Activated CD4-positive, alpha-beta memory T cell treated with anti-CD3 and anti-CD28 coated beads for 36 hours (primary cell): ENCODE measurements at regions not wholly inside any gene's neighbourhood (a gene's known extent, or its start where the extent isn't known, plus 50 kb on each side); places are given as distances from the start of the nearest gene placed in this dataset.

Experiments
- CTCF ChIA-PET: fragments of 350-600 bp; sonication (Branson Sonifier 250); formaldehyde crosslinking; loops from one replicate; lab custom pipeline; 2021; ENCODE audit warnings: antibody characterized with exemption, inconsistent platforms; lab: Charles Lee
- POLR2A ChIA-PET: fragments of 350-600 bp; sonication (Branson Sonifier 250); formaldehyde crosslinking; loops from one replicate; lab custom pipeline; 2021; ENCODE audit warnings: antibody characterized with exemption; lab: Charles Lee
- DNase-seq: peaks from one replicate; pipeline ENCODE4 v3.0.0-alpha.2; 2020
- H3K27ac Mint-ChIP-seq: one replicate; pipeline ENCODE4 v1.8.0; 2021; ENCODE audit warnings: mixed read lengths
- H3K27me3 Mint-ChIP-seq: one replicate; pipeline ENCODE4 v1.8.0; 2021; ENCODE audit warnings: mixed read lengths
- H3K36me3 Mint-ChIP-seq: one replicate; pipeline ENCODE4 v1.8.0; 2021; ENCODE audit warnings: mixed read lengths
- H3K4me1 Mint-ChIP-seq: one replicate; pipeline ENCODE4 v1.8.0; 2021; ENCODE audit warnings: low read depth, mixed read lengths
- H3K4me3 Mint-ChIP-seq: one replicate; pipeline ENCODE4 v1.8.0; 2021; ENCODE audit warnings: mild to moderate bottlenecking, mixed read lengths
- H3K9me3 Mint-ChIP-seq: one replicate; pipeline ENCODE4 v1.8.0; 2021; ENCODE audit warnings: mixed read lengths
- intact Hi-C: fragments of 100-400 bp; cut with micrococcal nuclease; formaldehyde crosslinking; loops from one replicate; pipeline ENCODE4 v1.15.1; 2023

DNA sequence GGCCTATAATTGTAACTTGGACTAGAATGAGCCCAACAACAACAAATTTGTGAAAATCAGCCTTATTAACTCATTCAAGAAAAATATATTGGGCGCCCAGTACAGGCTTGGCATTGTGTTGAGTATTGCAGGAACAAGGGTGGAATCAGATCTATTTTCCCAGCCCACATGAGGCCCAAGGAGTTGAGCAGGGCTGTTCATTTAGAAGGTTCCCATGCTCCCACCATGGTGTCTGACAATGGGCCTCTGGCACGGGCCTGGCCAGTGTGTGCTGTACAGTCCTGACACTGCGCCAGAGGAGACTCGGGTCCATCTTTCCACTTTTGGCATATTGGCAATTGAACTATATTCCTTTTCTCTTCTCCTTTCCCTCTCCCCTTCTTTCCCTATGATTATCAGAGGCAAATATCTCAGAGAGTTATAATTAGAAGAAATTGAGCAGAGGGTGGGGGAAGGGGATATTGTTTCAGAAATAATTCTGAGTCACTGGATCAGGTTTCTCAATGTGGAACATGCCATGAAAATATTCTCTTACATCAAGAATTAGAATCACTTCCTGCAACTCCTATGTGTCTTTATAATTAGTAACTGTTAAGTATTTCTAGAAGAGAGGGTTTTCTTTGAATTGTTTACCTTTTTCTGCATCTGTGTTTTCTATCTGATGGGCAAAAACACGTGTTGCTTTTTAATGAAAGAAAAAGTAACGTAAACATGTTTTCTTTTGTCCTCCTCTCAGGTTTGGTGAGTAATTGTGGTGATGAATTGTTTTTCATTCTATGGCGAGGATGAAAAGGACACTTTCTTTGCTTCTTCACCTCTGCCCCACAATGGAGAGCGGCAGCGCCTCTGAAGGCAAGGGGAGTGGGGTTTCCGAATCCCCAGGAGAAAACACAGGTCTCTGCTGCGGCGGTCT is 209.4 kb downstream of the FOXA2 start:
- intact Hi-C loops: no loop called here
- no peak overlapping the region for H3K4me3 Mint-ChIP-seq
- no peaks in the 10 kb centered on the region for H3K27me3 Mint-ChIP-seq
- ChIA-PET CTCF (no interaction called here), POLR2A (no interaction called here)
- H3K27ac Mint-ChIP-seq: no peak overlapping the region
- no peaks in the 10 kb centered on the region for H3K4me1 Mint-ChIP-seq
- H3K36me3 Mint-ChIP-seq: no peaks in the 10 kb centered on the region
- DNase-seq: no peak
- H3K9me3 Mint-ChIP-seq: no peaks in the 10 kb centered on the region

- Mint-ChIP-seq H3K27ac (no peak overlapping the region), H3K4me1 (no peaks in the 10 kb centered on the region), H3K4me3 (no peak overlapping the region), H3K27me3 (no peaks in the 10 kb centered on the region), H3K9me3 (peaks cover 4% of the 10 kb centered on the region), H3K36me3 (no peaks in the 10 kb centered on the region)
- intact Hi-C loops: no loop called here
- ChIA-PET POLR2A (no interaction called here), CTCF (no interaction called here)
- no peak for DNase-seq
Measured at GRCh38 chr20:22374066-22374465, 210.3 kb downstream of the FOXA2 start.

- no peak for DNase-seq
- H3K9me3 Mint-ChIP-seq: peaks cover 4% of the 10 kb centered on the region
- no peaks in the 10 kb centered on the region for H3K4me1 Mint-ChIP-seq
- H3K27ac Mint-ChIP-seq: no peak overlapping the region
- H3K4me3 Mint-ChIP-seq: no peak overlapping the region
- no peaks in the 10 kb centered on the region for H3K27me3 Mint-ChIP-seq
- ChIA-PET POLR2A (no interaction called here), CTCF (no interaction called here)
- intact Hi-C loops: no loop called here
- H3K36me3 Mint-ChIP-seq: no peaks in the 10 kb centered on the region
Measured at GRCh38 chr20:22373164-22373895, 211.0 kb downstream of the FOXA2 start.

GRCh38 chr20:22371843-22372242 is 212.5 kb downstream of the FOXA2 start:
- POLR2A ChIA-PET: no interaction called here
- Mint-ChIP-seq H3K9me3 (peaks cover 4% of the 10 kb centered on the region), H3K36me3 (no peaks in the 10 kb centered on the region), H3K27ac (no peak overlapping the region), H3K4me1 (no peaks in the 10 kb centered on the region), H3K4me3 (no peak overlapping the region), H3K27me3 (no peaks in the 10 kb centered on the region)
- DNase-seq: no peak
- CTCF ChIA-PET: no interaction called here
- intact Hi-C loops: no loop called here

- peaks cover 5% of the 10 kb centered on the region for H3K9me3 Mint-ChIP-seq
- no peaks in the 10 kb centered on the region for H3K27me3 Mint-ChIP-seq
- no peaks in the 10 kb centered on the region for H3K4me1 Mint-ChIP-seq
- POLR2A ChIA-PET: no interaction called here
- intact Hi-C loops: no loop called here
- H3K36me3 Mint-ChIP-seq: no peaks in the 10 kb centered on the region
- H3K27ac Mint-ChIP-seq: no peak overlapping the region
- CTCF ChIA-PET: no interaction called here
- no peak overlapping the region for H3K4me3 Mint-ChIP-seq
- no peak for DNase-seq
Measured at GRCh38 chr20:22370137-22370536, 214.2 kb downstream of the FOXA2 start.

DNA sequence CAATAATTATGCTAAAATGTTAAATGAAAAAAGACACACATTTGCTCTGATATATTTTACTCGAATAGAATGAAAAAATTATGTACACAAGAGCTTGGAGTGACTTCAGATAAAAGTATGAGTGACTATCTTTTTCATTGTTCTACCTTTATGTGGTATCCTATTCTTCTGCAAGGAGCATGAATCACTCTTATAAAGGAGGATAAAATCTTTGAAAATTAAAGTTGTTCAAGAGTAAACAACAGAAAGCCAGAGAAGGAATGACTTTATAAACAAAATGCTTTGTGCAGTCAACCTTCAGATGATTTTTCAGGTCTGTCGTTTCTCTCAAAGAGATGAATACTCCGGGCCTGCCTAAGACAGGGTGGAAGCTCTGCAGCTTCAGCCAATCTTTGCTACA is 215.3 kb downstream of the FOXA2 start:
- CTCF ChIA-PET: no interaction called here
- no peaks in the 10 kb centered on the region for H3K4me1 Mint-ChIP-seq
- no peak overlapping the region for H3K4me3 Mint-ChIP-seq
- H3K27ac Mint-ChIP-seq: no peak overlapping the region
- intact Hi-C loops: no loop called here
- H3K9me3 Mint-ChIP-seq: peaks cover 6% of the 10 kb centered on the region
- POLR2A ChIA-PET: no interaction called here
- H3K27me3 Mint-ChIP-seq: no peaks in the 10 kb centered on the region
- no peak for DNase-seq
- H3K36me3 Mint-ChIP-seq: no peaks in the 10 kb centered on the region

GRCh38 chr20:22368235-22368634 is 216.1 kb downstream of the FOXA2 start:
- POLR2A ChIA-PET: no interaction called here
- Mint-ChIP-seq H3K9me3 (peaks cover 12% of the 10 kb centered on the region), H3K4me3 (no peak overlapping the region), H3K27me3 (no peaks in the 10 kb centered on the region), H3K4me1 (no peaks in the 10 kb centered on the region), H3K27ac (no peak overlapping the region), H3K36me3 (no peaks in the 10 kb centered on the region)
- CTCF ChIA-PET: no interaction called here
- intact Hi-C loops: no loop called here
- DNase-seq: no peak

DNA sequence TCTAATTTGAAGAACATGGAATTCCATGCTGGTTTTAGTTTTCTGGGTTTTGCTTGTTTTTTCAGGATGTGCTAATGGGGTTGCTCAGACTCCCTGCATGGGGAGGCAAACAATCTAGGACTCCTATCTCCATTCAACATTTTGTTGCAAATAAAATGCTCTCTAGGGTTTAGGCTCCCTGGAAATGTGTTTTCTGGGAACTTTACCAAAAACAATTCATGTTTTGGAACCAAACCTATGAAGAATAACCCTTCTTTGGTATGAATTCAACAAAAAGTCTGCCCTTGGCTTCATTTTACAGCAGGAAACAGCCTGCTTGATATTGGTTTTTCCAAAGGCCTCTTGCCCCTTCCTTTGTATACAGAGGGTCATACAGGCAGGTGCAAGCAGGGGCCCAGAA is 217.7 kb downstream of the FOXA2 start:
- Mint-ChIP-seq H3K4me1 (no peaks in the 10 kb centered on the region), H3K36me3 (no peaks in the 10 kb centered on the region)

DNA sequence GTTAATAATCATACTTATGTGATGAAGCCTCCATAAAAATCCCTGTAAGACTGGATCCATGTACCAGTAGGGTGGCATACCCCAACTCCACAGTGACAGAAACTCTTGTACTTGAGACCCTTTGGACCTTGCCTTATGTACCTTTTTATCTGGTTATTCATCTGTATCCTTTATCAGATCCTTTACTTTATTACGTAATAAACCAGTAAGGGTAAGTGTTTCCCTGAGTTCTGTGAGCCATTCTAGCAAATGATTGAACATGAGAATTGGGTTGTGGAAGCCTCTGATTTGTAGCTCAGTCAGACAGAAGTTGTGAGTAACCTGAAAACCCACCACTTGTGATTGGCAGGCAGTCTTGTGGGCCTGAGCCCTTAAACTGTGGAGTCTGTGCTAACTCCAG is 229.7 kb downstream of the FOXA2 start:
- H3K27ac Mint-ChIP-seq: no peak overlapping the region
- H3K4me3 Mint-ChIP-seq: no peak overlapping the region
- H3K27me3 Mint-ChIP-seq: no peaks in the 10 kb centered on the region
- no peaks in the 10 kb centered on the region for H3K4me1 Mint-ChIP-seq
- DNase-seq: no peak
- intact Hi-C loops: no loop called here
- ChIA-PET CTCF (interaction anchor here (1.6 kb wide), 1 partner anchor 16 kb away, joined by 5 read pairs; no protein-coding TSS in a partner anchor), POLR2A (no interaction called here)
- H3K9me3 Mint-ChIP-seq: no peaks in the 10 kb centered on the region
- no peaks in the 10 kb centered on the region for H3K36me3 Mint-ChIP-seq

More for the DNA sequence above, 217.7 kb downstream of the FOXA2 start:
- CTCF ChIA-PET: no interaction called here
- no peak overlapping the region for H3K4me3 Mint-ChIP-seq
- DNase-seq: no peak
- POLR2A ChIA-PET: no interaction called here
- intact Hi-C loops: no loop called here
- peaks cover 12% of the 10 kb centered on the region for H3K9me3 Mint-ChIP-seq
- no peak overlapping the region for H3K27ac Mint-ChIP-seq
- no peaks in the 10 kb centered on the region for H3K27me3 Mint-ChIP-seq

- Mint-ChIP-seq H3K36me3 (no peaks in the 10 kb centered on the region), H3K4me1 (no peaks in the 10 kb centered on the region), H3K27me3 (no peaks in the 10 kb centered on the region), H3K4me3 (no peak overlapping the region), H3K9me3 (no peaks in the 10 kb centered on the region), H3K27ac (no peak overlapping the region)
- intact Hi-C loops: no loop called here
- no peak for DNase-seq
- ChIA-PET CTCF (interaction anchor here (1.0 kb wide), 1 partner anchor 19 kb away, joined by 3 read pairs; no protein-coding TSS in a partner anchor), POLR2A (no interaction called here)
Measured at GRCh38 chr20:22353586-22353985, 230.8 kb downstream of the FOXA2 start.

DNA sequence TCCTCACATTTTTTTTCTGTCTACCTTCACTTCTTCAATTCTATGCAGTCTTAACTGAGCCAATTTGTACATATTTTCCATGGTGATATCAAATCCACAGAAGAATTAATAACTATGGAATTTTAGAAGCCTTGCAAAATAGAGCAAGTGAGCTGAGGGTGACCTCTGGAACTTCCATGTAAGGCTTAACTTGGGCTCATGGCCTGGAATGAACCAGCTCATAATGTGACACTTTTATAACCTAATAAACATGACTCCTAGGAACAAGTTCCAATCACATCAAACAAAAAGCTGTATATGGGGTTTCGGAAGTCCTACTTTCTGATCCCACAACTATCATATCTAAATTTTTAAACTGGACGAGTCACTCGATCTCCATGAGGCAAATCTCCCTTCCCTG is 232.4 kb downstream of the FOXA2 start:
- Mint-ChIP-seq H3K4me3 (no peak overlapping the region), H3K4me1 (no peaks in the 10 kb centered on the region), H3K27ac (no peak overlapping the region), H3K9me3 (no peaks in the 10 kb centered on the region), H3K36me3 (no peaks in the 10 kb centered on the region), H3K27me3 (no peaks in the 10 kb centered on the region)
- POLR2A ChIA-PET: no interaction called here
- intact Hi-C loops: no loop called here
- no peak for DNase-seq
- CTCF ChIA-PET: no interaction called here

GRCh38 chr20:22350624-22351023 is 233.7 kb downstream of the FOXA2 start:
- Mint-ChIP-seq H3K27ac (no peak overlapping the region), H3K4me3 (no peak overlapping the region), H3K36me3 (no peaks in the 10 kb centered on the region), H3K27me3 (peaks cover 1% of the 10 kb centered on the region), H3K9me3 (no peaks in the 10 kb centered on the region), H3K4me1 (no peaks in the 10 kb centered on the region)
- ChIA-PET POLR2A (no interaction called here), CTCF (no interaction called here)
- intact Hi-C loops: no loop called here
- no peak for DNase-seq
